Inflammatory macrophage treated with lipopolysaccharide for 4 hours (primary cell): ENCODE measurements at regions not wholly inside any gene's neighbourhood (a gene's known extent, or its start where the extent isn't known, plus 50 kb on each side); places are given as distances from the start of the nearest gene placed in this dataset.
"Not testable (repeated sequence)": the region's sequence is repeated elsewhere in the genome, so short reads cannot be mapped to it uniquely, and the experiment has no call there.

Experiments used
- DNase-seq: peaks from one replicate; pipeline ENCODE4 v3.0.0-alpha.2; 2020

DNA sequence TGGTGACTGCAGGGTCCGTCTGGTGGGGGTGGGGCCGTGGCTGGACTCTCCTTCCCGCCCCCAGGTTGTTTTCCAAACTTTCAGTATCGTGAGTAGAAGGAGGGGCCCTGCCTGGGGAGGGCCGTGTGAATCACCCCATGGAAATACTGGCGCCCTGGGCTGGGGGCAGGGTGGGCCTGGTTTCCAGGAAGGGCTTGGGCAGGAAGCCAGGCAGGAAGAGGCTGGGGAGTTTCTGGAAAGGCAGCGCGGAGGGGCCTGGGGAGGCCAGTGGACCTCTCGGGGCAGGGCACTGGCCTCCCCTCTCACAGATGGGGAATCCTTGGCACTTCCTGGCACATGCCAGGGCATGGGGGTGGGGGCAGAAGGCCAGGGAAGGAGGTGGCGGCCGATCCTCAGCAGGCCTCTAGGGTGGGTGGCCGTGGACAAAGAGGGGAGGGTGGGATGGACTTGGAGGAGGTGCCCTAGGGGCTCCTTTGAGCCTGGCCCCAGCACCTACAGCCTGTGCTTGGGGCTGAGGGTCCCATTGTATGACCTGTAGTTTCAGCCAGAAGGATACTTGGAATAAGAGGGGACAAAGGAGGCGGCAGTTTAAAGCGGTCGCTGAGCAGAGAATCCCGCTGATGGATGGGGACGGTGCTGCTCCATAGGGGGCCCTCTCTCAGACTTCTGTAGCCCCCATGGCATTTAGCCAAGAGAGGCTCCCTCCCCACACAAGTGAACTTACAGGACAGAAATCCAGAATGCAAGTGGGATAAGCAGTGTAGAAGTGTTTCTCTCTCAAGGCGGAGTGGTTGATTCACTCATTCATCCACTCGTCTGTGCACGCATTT is 56.5 kb upstream of the GATA2 start:
- DNase-seq: no peak

DNA sequence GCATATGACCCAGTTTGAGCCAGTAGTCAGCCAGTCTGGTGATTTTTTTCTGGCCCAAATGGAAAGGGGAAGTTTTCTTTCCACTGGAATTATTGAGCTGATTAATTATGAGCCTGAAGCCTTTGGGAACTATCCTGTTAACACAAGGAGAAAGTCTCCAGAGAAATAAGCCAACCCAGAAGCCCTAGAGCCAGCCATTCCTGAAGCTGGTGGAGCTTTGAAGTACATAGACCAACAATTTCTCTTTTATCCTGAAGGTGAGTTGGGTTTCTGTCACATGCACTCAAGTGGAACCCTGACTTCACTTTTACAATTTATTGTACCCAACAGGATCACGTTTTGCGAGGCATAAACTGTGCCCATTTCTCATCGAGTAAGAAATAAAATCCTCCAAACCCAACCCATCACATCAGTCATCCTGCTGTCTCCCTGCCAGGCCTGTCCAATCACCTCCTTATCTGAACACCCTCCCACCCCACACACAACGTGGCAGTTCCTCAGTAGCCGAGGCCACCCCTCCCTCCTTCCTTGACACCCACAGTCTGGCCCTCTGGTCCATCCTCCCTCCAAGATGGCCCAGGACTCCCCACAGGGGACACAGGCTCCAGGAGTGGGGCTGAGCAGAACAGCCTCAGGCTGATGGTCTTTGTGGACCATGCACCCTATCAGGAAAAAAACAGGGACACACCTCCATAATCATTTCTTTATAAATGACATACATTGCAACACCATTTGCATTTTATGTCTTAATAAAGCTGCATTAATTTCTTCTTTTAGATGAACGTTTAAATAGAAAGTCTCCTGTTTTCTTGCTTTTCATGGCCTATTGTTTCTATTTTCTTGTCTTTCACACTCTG is 55.7 kb upstream of the GATA2 start:
- no peak for DNase-seq

DNA sequence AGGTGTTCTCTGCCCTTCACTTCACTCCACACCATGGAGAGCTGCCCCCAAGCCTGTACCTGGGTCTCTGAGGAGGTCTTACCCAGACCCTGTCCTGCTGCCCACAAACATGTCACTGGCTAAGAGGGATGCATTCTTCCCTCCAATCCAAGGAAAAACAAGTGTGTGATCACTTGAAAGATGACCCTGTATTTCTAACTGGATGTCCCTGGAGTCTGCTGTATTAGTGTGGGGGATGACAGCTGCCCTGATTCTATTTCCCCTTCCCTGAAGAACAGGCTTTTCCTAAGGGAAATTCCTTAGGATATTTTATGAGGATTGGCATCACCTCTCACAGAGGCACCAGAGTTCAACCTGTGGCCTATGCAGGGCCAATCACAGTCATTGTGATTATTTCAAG is 55.0 kb upstream of the GATA2 start:
- no peak for DNase-seq

DNA sequence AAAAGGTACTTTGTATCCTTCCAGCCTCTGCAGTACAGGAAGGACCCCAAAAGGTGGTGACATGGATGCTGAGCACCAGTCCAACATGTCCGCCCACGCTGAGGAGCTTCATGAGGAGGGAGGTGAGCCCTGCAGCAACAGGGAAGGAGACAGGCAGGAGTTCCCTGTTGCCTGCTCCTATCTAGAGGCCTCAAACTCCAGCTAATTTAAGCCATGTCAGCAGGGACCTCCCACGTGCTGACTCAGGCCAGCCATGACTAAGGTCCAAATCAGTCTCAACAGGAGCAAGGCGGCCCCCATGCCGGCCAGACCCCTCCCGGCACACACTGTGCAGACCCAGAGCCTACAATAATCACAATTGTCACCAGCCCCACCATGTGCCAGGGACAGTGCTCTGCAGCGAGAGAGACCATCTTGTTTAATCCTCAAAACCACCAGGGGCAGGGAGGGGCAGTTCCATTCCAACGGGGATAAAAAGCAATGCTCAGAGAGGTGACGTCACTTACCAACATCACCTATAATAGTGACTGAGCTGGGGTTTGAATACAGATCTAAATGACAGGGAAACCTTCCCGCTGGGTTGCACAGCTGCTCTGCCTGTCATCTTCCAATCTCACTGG is 54.5 kb upstream of the GATA2 start:
- no peak for DNase-seq

DNA sequence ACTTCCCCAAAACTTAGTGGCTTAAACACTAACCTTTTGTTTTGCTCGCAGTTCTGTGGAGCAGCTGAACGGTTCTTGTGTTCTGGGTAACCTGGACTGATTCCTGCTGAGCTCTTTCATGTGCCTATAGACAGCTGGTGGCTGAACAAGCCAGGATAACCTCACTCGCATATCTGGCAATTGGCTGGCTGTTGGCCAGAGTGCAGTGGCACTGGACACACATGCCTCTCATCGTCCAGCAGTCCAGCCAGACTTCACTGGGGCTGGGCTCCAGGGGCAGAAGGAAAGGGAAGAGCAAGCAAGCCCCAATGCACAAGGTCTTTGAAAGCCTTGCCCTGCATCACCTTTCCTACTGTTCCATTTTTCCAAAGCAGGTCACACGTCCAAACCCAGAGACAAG is 53.6 kb upstream of the GATA2 start:
- DNase-seq: no peak

DNA sequence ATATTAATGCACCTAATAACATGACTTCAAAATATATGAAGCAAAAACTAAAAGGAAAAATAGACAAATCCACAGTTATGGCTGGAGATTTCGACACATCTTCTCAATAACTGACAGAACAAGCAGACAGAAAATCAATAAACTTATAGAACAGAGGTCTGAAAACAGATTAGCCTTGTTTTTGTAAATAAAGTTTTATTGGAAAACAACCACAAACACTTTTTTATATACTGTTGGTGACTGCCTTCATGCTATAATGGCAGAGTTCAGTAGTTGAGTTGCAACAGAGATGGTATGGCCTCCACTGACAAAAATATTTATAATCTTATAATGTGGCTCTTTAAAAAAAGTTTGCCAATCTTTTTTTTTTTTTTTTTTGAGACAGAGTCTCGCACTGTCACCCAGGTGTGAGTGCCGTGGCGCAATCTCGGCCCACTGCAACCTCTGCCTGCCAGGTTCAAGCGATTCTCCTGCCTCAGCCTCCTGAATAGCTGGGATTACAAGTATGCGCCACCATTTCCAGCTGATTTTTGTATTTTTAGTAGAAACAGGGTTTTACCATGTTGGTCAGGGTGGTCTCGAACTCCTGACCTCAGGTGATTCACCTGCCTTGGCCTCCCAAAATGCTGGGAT is 52.2 kb upstream of the GATA2 start:
- no peak for DNase-seq

DNA sequence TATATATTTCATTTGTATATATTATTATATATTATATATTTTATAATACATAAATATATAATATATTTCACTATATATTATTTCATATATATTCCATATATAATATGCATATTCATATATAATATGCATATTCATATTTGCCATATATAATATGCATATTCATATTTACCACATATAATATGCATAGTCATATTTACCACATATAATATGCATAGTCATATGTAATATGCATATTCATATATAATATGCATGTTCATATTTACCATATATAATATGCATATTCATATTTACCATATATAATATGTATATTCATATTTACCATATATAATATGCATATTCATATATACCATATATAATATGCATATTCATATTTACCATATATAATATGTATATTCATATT is 51.2 kb upstream of the GATA2 start:
- DNase-seq: no peak

DNA sequence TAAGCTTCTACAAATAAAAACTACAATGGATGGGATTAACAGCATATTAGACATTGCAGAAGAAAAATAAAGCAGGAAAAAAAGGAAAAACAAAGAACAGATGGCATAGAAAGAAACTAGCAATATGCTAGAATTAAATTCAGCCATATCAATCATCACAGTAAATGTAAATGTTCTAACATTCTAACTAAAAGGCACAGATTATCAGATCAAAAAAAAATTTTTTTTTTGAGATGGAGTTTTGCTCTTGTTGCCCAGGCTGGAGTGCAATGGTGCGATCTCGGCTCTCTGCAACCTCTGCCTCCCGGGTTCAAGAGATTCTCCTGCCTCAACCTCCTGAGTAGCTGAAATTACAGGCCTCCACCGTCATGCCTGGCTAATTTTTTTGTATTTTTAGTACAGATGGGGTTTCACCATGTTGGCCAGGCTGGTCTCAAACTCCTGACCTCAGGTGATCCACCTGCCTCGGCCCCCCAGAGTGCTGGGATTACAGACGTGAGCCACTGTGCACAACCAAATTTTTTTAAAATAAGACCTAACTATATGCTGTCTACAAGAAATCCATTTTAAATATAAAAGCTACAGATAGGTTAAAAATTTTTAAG is 50.7 kb upstream of the GATA2 start:
- DNase-seq: not testable (repeated sequence)
